HepG2 (cell line): ENCODE measurements at regions not wholly inside any gene's neighbourhood (a gene's known extent, or its start where the extent isn't known, plus 50 kb on each side); places are given as distances from the start of the nearest gene placed in this dataset.

ENCODE experiments used
- ATAC-seq: fragments of 200-7000 bp; cut with Tn5 transposase; 3 replicates; pipeline ENCODE4 v1.9.1; 2020; ENCODE audit warnings: mild to moderate bottlenecking, moderate library complexity
- BruUV-seq: library from RNA; stranded (reverse); fragments of 400-500 nt; replicated peaks from 2 replicates; lab custom pipeline; 2021; lab: Mats Ljungman, UMichigan
- CTCF ChIA-PET: fragments of 300-600 bp; formaldehyde crosslinking; extraction: SDS; loops from one replicate; lab custom pipeline; 2021; ENCODE audit warnings: low total read pairs, inconsistent platforms, low intra/inter-chr PET ratio; lab: Yijun Ruan, JAX
- POLR2A ChIA-PET: fragments of 350-600 bp; sonication (Branson Sonifier 250); formaldehyde crosslinking; loops from one replicate; lab custom pipeline; 2020; ENCODE audit warnings: antibody characterized with exemption, inconsistent platforms; lab: Yijun Ruan, JAX
- DNase-seq: peaks from one replicate; pipeline ENCODE4 v3.0.0-alpha.2; 2015; ENCODE audit warnings: low spot score
- FAIRE-seq: peaks from 3 replicates; lab custom pipeline; 2011; peaks lifted over from hg19 to GRCh38; lab: Jason Lieb, UNC
- H2AFZ ChIP-seq: one replicate; pipeline ENCODE4 v1.6.1; 2011; ENCODE audit warnings: low read length, inconsistent platforms
- H3K27ac ChIP-seq: fragments of 300-600 bp; 3 replicates; pipeline ENCODE4 v1.8.0; 2011; ENCODE audit warnings: mixed run types, mild to moderate bottlenecking, mixed read lengths, low read length, inconsistent platforms; ENCODE audit not compliant: insufficient read depth; ENCODE audit errors: extremely low read length
- H3K27me3 ChIP-seq, 2 experiments: fragments of 200-600 bp in 1 of 2; 2 replicates in 1 of 2; 3 replicates in 1 of 2; pipeline versions ENCODE4 v1.6.0 to v1.8.0; 2011; ENCODE audit warnings: low read length in 2 of 2, mild to moderate bottlenecking in 2 of 2, moderate library complexity in 2 of 2, inconsistent platforms in 1 of 2; ENCODE audit not compliant: insufficient read depth in 2 of 2, control insufficient read depth in 1 of 2
- H3K36me3 ChIP-seq, 2 experiments: fragments of 200-600 bp in 1 of 2; replicated peaks in 1 of 2; 2 replicates in 1 of 2; 3 replicates in 1 of 2; pipeline versions ENCODE4 v1.5.1 to v1.8.0; 2011; ENCODE audit warnings: low read length in 2 of 2, inconsistent platforms in 1 of 2; ENCODE audit not compliant: insufficient read depth in 2 of 2, control insufficient read depth in 1 of 2
- H3K4me1 ChIP-seq: 2 replicates; pipeline ENCODE4 v1.5.1; 2012; ENCODE audit warnings: low read length, inconsistent platforms; ENCODE audit not compliant: insufficient read depth
- H3K4me2 ChIP-seq: 2 replicates; pipeline ENCODE4 v1.6.0; 2011; ENCODE audit warnings: low read depth, low read length, inconsistent platforms
- H3K4me3 ChIP-seq, 3 experiments: fragments of 200-600 bp in 1 of 3; sonication (generic), shearing (Covaris generic) in 1 of 3; replicated peaks in 1 of 3; 2 replicates each; pipeline ENCODE4 v1.5.1; 2011 to 2016; ENCODE audit warnings: low read length in 3 of 3, inconsistent platforms in 2 of 3, low read depth in 2 of 3, mild to moderate bottlenecking in 2 of 3, control low read depth in 1 of 3, mixed read lengths in 1 of 3; ENCODE audit not compliant: insufficient read depth in 1 of 3
- H3K79me2 ChIP-seq: one replicate; pipeline ENCODE4 v1.6.1; 2011; ENCODE audit warnings: low read length, inconsistent platforms; ENCODE audit not compliant: insufficient read depth
- H3K9ac ChIP-seq: 2 replicates; pipeline ENCODE4 v1.6.0; 2011; ENCODE audit warnings: mild to moderate bottlenecking, low read depth, low read length, inconsistent platforms; ENCODE audit not compliant: insufficient read depth
- H3K9me3 ChIP-seq: 2 replicates; pipeline ENCODE4 v1.5.1; 2012; ENCODE audit warnings: mild to moderate bottlenecking, low read length
- H4K20me1 ChIP-seq: 2 replicates; pipeline ENCODE4 v1.6.0; 2011; ENCODE audit warnings: inconsistent platforms, mild to moderate bottlenecking, low read length, moderate library complexity; ENCODE audit not compliant: insufficient read depth
- E2F1 ChIP-seq: sonication (generic); formaldehyde crosslinking; IDR thresholded peaks from 2 replicates; pipeline ENCODE4 v1.5.0; 2020; ENCODE audit warnings: missing genetic modification reagents
- JARID2 ChIP-seq: sonication (generic); formaldehyde crosslinking; IDR thresholded peaks from 2 replicates; pipeline ENCODE4 v1.8.1; 2023; ENCODE audit warnings: missing genetic modification reagents, inconsistent platforms; ENCODE audit not compliant: insufficient replicate concordance
- MEIS2 ChIP-seq: sonication (generic); formaldehyde crosslinking; IDR thresholded peaks from 2 replicates; pipeline ENCODE4 v1.9.0; 2021; ENCODE audit warnings: mild to moderate bottlenecking, missing genetic modification reagents
- NFE2L2 ChIP-seq: fragments of 150-350 bp; IDR thresholded peaks from 2 replicates; pipeline ENCODE4 v1.6.1; 2014; ENCODE audit warnings: low read length
- PHF8 ChIP-seq: sonication (generic); formaldehyde crosslinking; IDR thresholded peaks from 2 replicates; pipeline ENCODE4 v1.5.0; 2020; ENCODE audit warnings: missing genetic modification reagents
- REST ChIP-seq, 2 experiments: IDR thresholded peaks; 2 replicates each; pipeline ENCODE4 v1.6.1; 2011 to 2012; ENCODE audit warnings: low read length in 2 of 2, borderline replicate concordance in 1 of 2, low read depth in 1 of 2, mild to moderate bottlenecking in 1 of 2, moderate library complexity in 1 of 2
- SOX13 ChIP-seq, 3 experiments: fragments of 450-650 bp in 1 of 3; sonication (generic) in 1 of 3; formaldehyde crosslinking in 1 of 3; IDR thresholded peaks in 2 of 3; conservative IDR thresholded peaks in 1 of 3; 2 replicates each; pipeline versions ENCODE4 v1.5.0 to v1.6.1; 2016 to 2020; ENCODE audit warnings: antibody characterized with exemption in 1 of 3, mild to moderate bottlenecking in 1 of 3, missing compliant biosample characterization in 1 of 3, missing genetic modification reagents in 1 of 3, moderate library complexity in 1 of 3
- SOX5 ChIP-seq: IDR thresholded peaks from 2 replicates; pipeline ENCODE4 v1.6.1; 2016; ENCODE audit warnings: borderline replicate concordance
- ZNF256 ChIP-seq: sonication (generic); formaldehyde crosslinking; conservative IDR thresholded peaks from 2 replicates; pipeline ENCODE4 v1.4.0; 2020; ENCODE audit warnings: missing genetic modification reagents
- WGBS: methylation state at CpG from one replicate; pipeline ENCODE4 v1.1.6; 2017; ENCODE audit warnings: low lambda C conversion rate; 5-methylcytosine and 5-hydroxymethylcytosine counted together
- in situ Hi-C: cut with HindIII; loops from 2 replicates; pipeline ENCODE4 v1.10.0; 2017; ENCODE audit warnings: low pct_unique_long_range_greater_than_20kb; ENCODE audit not compliant: extremely low pct_ligation_motif_present
- intact Hi-C: fragments of 100-400 bp; cut with micrococcal nuclease; formaldehyde crosslinking; loops from one replicate; pipeline ENCODE4 v1.10.0; 2022; ENCODE audit not compliant: unreplicated experiment
- TF ChIP-seq, protein P1 (sequence below): sonication (generic); formaldehyde crosslinking; conservative IDR thresholded peaks from 2 replicates; pipeline ENCODE4 v1.4.0; 2020; ENCODE audit warnings: missing genetic modification reagents

GRCh38 chr7:357531-358209, 67.7 kb downstream of the FOXL3 start:
- no peaks in the 10 kb centered on the region for H4K20me1 ChIP-seq
- no peak overlapping the region for H3K9ac ChIP-seq
- peaks cover 27% of the 10 kb centered on the region for H3K4me1 ChIP-seq
- no peak overlapping the region for H2AFZ ChIP-seq
- ATAC-seq (no peak; the same call in 2 of the 3 replicates), FAIRE-seq (no peak), DNase-seq (peak; percentile 46)
- no peak overlapping the region for H3K27ac ChIP-seq
- H3K27me3 ChIP-seq, result peaks cover 3 to 32% of the 10 kb centered on the region in 2 experiments; a peak in 3 of 5 replicates
- intact Hi-C loops, result no loop called here
- CTCF ChIA-PET, result no interaction called here
- H3K79me2 ChIP-seq, result no peaks in the 10 kb centered on the region
- H3K4me2 ChIP-seq, result 0 out of 2 replicates have a peak overlapping the region, but pooled peaks have one; percentile 8
- TF ChIP-seq MEIS2 (CRISPR knock-in tag) (peak; percentile 39; the same call in 1 of the 2 replicates), E2F1 (CRISPR knock-in tag) (no peak), JARID2 (CRISPR knock-in tag) (no peak), NFE2L2 (no peak), SOX5 (CRISPR knock-in tag) (peak; percentile 33; the same call in 1 of the 2 replicates), PHF8 (no peak), ZNF256 (CRISPR knock-in tag) (no peak), REST (IDR thresholded peaks at IDR 0.05; ENCODE audit: borderline replicate concordance in 1 of 2, low read depth in 1 of 2, low read length in 2 of 2) (no peak), SOX13 (IDR thresholded peaks at IDR 0.05) (no peak), SOX13 (CRISPR knock-in tag; conservative IDR thresholded peaks at IDR 0.05 in 1 of 2, IDR thresholded peaks at IDR 0.05 in 1 of 2) (peak in 1 of 2 experiments; percentile 41; a peak in 1 of 4 replicates)
- TF ChIP-seq, protein P1, sequence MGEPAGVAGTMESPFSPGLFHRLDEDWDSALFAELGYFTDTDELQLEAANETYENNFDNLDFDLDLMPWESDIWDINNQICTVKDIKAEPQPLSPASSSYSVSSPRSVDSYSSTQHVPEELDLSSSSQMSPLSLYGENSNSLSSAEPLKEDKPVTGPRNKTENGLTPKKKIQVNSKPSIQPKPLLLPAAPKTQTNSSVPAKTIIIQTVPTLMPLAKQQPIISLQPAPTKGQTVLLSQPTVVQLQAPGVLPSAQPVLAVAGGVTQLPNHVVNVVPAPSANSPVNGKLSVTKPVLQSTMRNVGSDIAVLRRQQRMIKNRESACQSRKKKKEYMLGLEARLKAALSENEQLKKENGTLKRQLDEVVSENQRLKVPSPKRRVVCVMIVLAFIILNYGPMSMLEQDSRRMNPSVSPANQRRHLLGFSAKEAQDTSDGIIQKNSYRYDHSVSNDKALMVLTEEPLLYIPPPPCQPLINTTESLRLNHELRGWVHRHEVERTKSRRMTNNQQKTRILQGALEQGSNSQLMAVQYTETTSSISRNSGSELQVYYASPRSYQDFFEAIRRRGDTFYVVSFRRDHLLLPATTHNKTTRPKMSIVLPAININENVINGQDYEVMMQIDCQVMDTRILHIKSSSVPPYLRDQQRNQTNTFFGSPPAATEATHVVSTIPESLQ (CRISPR knock-in tag), result no peak
- H3K9me3 ChIP-seq, result peaks cover 6% of the 10 kb centered on the region; the same call in 1 of the 2 replicates
- H3K36me3 ChIP-seq, result no peaks in the 10 kb centered on the region
- POLR2A ChIA-PET, result interaction anchor here (1.6 kb wide), 1 partner anchor 16 kb away, joined by 4 read pairs; no protein-coding TSS in a partner anchor
- in situ Hi-C loops, result no loop called here
- no TSS peak for BruUV-seq
- H3K4me3 ChIP-seq, result no peak overlapping the region
- WGBS, result 32% methylated on average over 8 of the region's 12 CpGs
